ENCODE measurements at regions not wholly inside any gene's neighbourhood (a gene's known extent, or its start where the extent isn't known, plus 50 kb on each side); places are given as distances from the start of the nearest gene placed in this dataset.

GRCh38 chr3:94612631-94613030 is 549.8 kb downstream of the NSUN3 start:
- no peak for TF ChIP-seq CTCF (IDR thresholded peaks at IDR 0.05; ENCODE audit: poor library complexity)
- no peak for TF ChIP-seq EZH2phosphoT487 (IDR thresholded peaks at IDR 0.05; ENCODE audit: low read depth, severe bottlenecking, unreplicated experiment)
- no peak for TF ChIP-seq EZH2 (IDR thresholded peaks at IDR 0.05; ENCODE audit: borderline replicate concordance)
